ENCODE measurements at regions not wholly inside any gene's neighbourhood (a gene's known extent, or its start where the extent isn't known, plus 50 kb on each side); places are given as distances from the start of the nearest gene placed in this dataset.
"Not testable (repeated sequence)": the region's sequence is repeated elsewhere in the genome, so short reads cannot be mapped to it uniquely, and the experiment has no call there.

- not testable (repeated sequence) for ATAC-seq (replicated peaks; ENCODE audit: extremely low read depth, poor library complexity, severe bottlenecking); H3K4me3 Mint-ChIP-seq; H3K4me1 Mint-ChIP-seq; H3K36me3 Mint-ChIP-seq (ENCODE audit: insufficient read depth); H3K27me3 Mint-ChIP-seq; DNase-seq (ENCODE audit: low spot score in 2 of 2); H3K27ac Mint-ChIP-seq (ENCODE audit: low read depth)
- peaks cover 22% of the 10 kb centered on the region for H3K9me3 Mint-ChIP-seq
These were observed 440.4 kb downstream of the MRPL39 start for GRCh38 chr21:25166904-25167303.

- DNase-seq (ENCODE audit: low spot score in 2 of 2) (no peak), ATAC-seq (replicated peaks; ENCODE audit: extremely low read depth, poor library complexity, severe bottlenecking) (no peak)
- Mint-ChIP-seq H3K36me3 (ENCODE audit: insufficient read depth) (no peaks in the 10 kb centered on the region), H3K27me3 (no peaks in the 10 kb centered on the region), H3K4me3 (no peak overlapping the region), H3K9me3 (peaks cover 6% of the 10 kb centered on the region), H3K4me1 (no peaks in the 10 kb centered on the region), H3K27ac (ENCODE audit: low read depth) (no peak overlapping the region)
These were observed 445.7 kb downstream of the MRPL39 start for GRCh38 chr21:25161571-25161970.

GRCh38 chr21:25155020-25155419 is 452.3 kb downstream of the MRPL39 start:
- not testable (repeated sequence) for H3K36me3 Mint-ChIP-seq (ENCODE audit: insufficient read depth); DNase-seq (ENCODE audit: low spot score in 2 of 2); H3K4me1 Mint-ChIP-seq; H3K4me3 Mint-ChIP-seq; H3K27ac Mint-ChIP-seq (ENCODE audit: low read depth); H3K27me3 Mint-ChIP-seq; H3K9me3 Mint-ChIP-seq; ATAC-seq (replicated peaks; ENCODE audit: extremely low read depth, poor library complexity, severe bottlenecking)

GRCh38 chr21:25149022-25149421 is 458.3 kb downstream of the MRPL39 start:
- Mint-ChIP-seq H3K4me1 (no peaks in the 10 kb centered on the region), H3K4me3 (no peak overlapping the region), H3K9me3 (peaks cover 3% of the 10 kb centered on the region), H3K27ac (ENCODE audit: low read depth) (no peak overlapping the region), H3K36me3 (ENCODE audit: insufficient read depth) (no peaks in the 10 kb centered on the region), H3K27me3 (no peaks in the 10 kb centered on the region)
- no peak for DNase-seq (ENCODE audit: low spot score in 2 of 2)
- no peak for ATAC-seq (replicated peaks; ENCODE audit: extremely low read depth, poor library complexity, severe bottlenecking)

- no peaks in the 10 kb centered on the region for H3K9me3 Mint-ChIP-seq
- ATAC-seq (replicated peaks; ENCODE audit: extremely low read depth, poor library complexity, severe bottlenecking) (no peak), DNase-seq (ENCODE audit: low spot score in 2 of 2) (no peak)
- no peaks in the 10 kb centered on the region for H3K36me3 Mint-ChIP-seq (ENCODE audit: insufficient read depth)
- H3K27ac Mint-ChIP-seq (ENCODE audit: low read depth): no peak overlapping the region
- no peak overlapping the region for H3K4me3 Mint-ChIP-seq
- no peaks in the 10 kb centered on the region for H3K27me3 Mint-ChIP-seq
- no peaks in the 10 kb centered on the region for H3K4me1 Mint-ChIP-seq
These were observed 467.9 kb downstream of the MRPL39 start for GRCh38 chr21:25139414-25139813.

- Mint-ChIP-seq H3K27me3 (no peaks in the 10 kb centered on the region), H3K27ac (ENCODE audit: low read depth) (no peak overlapping the region)
These were observed 473.3 kb downstream of the MRPL39 start for GRCh38 chr21:25133939-25134338.

GRCh38 chr21:25127811-25128210 is 479.5 kb downstream of the MRPL39 start:
- no peak overlapping the region for H3K27ac Mint-ChIP-seq (ENCODE audit: low read depth)
- no peaks in the 10 kb centered on the region for H3K27me3 Mint-ChIP-seq

More at GRCh38 chr21:25133939-25134338, 473.3 kb downstream of the MRPL39 start:
- no peak for ATAC-seq (replicated peaks; ENCODE audit: extremely low read depth, poor library complexity, severe bottlenecking)
- no peak for DNase-seq (ENCODE audit: low spot score in 2 of 2)
- H3K36me3 Mint-ChIP-seq (ENCODE audit: insufficient read depth): no peaks in the 10 kb centered on the region
- no peaks in the 10 kb centered on the region for H3K4me1 Mint-ChIP-seq
- no peak overlapping the region for H3K4me3 Mint-ChIP-seq
- H3K9me3 Mint-ChIP-seq: peaks cover 10% of the 10 kb centered on the region

GRCh38 chr21:25127007-25127406 is 480.3 kb downstream of the MRPL39 start:
- H3K27ac Mint-ChIP-seq (ENCODE audit: low read depth): no peak overlapping the region
- no peaks in the 10 kb centered on the region for H3K9me3 Mint-ChIP-seq
- H3K4me1 Mint-ChIP-seq: no peaks in the 10 kb centered on the region
- DNase-seq (ENCODE audit: low spot score in 2 of 2): no peak
- no peaks in the 10 kb centered on the region for H3K27me3 Mint-ChIP-seq
- H3K36me3 Mint-ChIP-seq (ENCODE audit: insufficient read depth): no peaks in the 10 kb centered on the region
- H3K4me3 Mint-ChIP-seq: no peak overlapping the region
- no peak for ATAC-seq (replicated peaks; ENCODE audit: extremely low read depth, poor library complexity, severe bottlenecking)

More at GRCh38 chr21:25127811-25128210, 479.5 kb downstream of the MRPL39 start:
- Mint-ChIP-seq H3K4me3 (no peak overlapping the region), H3K9me3 (peaks cover 6% of the 10 kb centered on the region), H3K4me1 (no peaks in the 10 kb centered on the region), H3K36me3 (ENCODE audit: insufficient read depth) (no peaks in the 10 kb centered on the region)
- DNase-seq (ENCODE audit: low spot score in 2 of 2) (no peak), ATAC-seq (replicated peaks; ENCODE audit: extremely low read depth, poor library complexity, severe bottlenecking) (no peak)

GRCh38 chr21:25126564-25126963 is 480.7 kb downstream of the MRPL39 start:
- H3K4me1 Mint-ChIP-seq: no peaks in the 10 kb centered on the region
- no peak overlapping the region for H3K27ac Mint-ChIP-seq (ENCODE audit: low read depth)
- no peaks in the 10 kb centered on the region for H3K27me3 Mint-ChIP-seq
- H3K36me3 Mint-ChIP-seq (ENCODE audit: insufficient read depth): no peaks in the 10 kb centered on the region
- DNase-seq (ENCODE audit: low spot score in 2 of 2) (no peak), ATAC-seq (replicated peaks; ENCODE audit: extremely low read depth, poor library complexity, severe bottlenecking) (no peak)
- no peak overlapping the region for H3K4me3 Mint-ChIP-seq
- peaks cover under 1% of the 10 kb centered on the region for H3K9me3 Mint-ChIP-seq

GRCh38 chr21:25118648-25119047 is 488.6 kb downstream of the MRPL39 start:
- H3K36me3 Mint-ChIP-seq (ENCODE audit: insufficient read depth): no peaks in the 10 kb centered on the region
- H3K4me3 Mint-ChIP-seq: no peak overlapping the region
- no peak for DNase-seq (ENCODE audit: low spot score in 2 of 2)
- H3K27ac Mint-ChIP-seq (ENCODE audit: low read depth): no peak overlapping the region
- no peaks in the 10 kb centered on the region for H3K27me3 Mint-ChIP-seq
- H3K9me3 Mint-ChIP-seq: peaks cover 21% of the 10 kb centered on the region
- ATAC-seq (replicated peaks; ENCODE audit: extremely low read depth, poor library complexity, severe bottlenecking): no peak
- no peaks in the 10 kb centered on the region for H3K4me1 Mint-ChIP-seq

GRCh38 chr21:25115021-25115420 is 492.3 kb downstream of the MRPL39 start:
- DNase-seq (ENCODE audit: low spot score in 2 of 2) (no peak), ATAC-seq (replicated peaks; ENCODE audit: extremely low read depth, poor library complexity, severe bottlenecking) (no peak)
- Mint-ChIP-seq H3K27ac (ENCODE audit: low read depth) (no peak overlapping the region), H3K4me3 (no peak overlapping the region), H3K9me3 (peaks cover 12% of the 10 kb centered on the region), H3K27me3 (no peaks in the 10 kb centered on the region), H3K4me1 (no peaks in the 10 kb centered on the region), H3K36me3 (ENCODE audit: insufficient read depth) (no peaks in the 10 kb centered on the region)

GRCh38 chr21:25107708-25108107 is 499.6 kb downstream of the MRPL39 start:
- Mint-ChIP-seq H3K27ac (ENCODE audit: low read depth) (no peak overlapping the region), H3K27me3 (no peaks in the 10 kb centered on the region), H3K4me3 (no peak overlapping the region), H3K4me1 (no peaks in the 10 kb centered on the region), H3K36me3 (ENCODE audit: insufficient read depth) (no peaks in the 10 kb centered on the region), H3K9me3 (peaks cover 6% of the 10 kb centered on the region)
- ATAC-seq (replicated peaks; ENCODE audit: extremely low read depth, poor library complexity, severe bottlenecking): no peak
- no peak for DNase-seq (ENCODE audit: low spot score in 2 of 2)

GRCh38 chr21:25103500-25104207 is 503.6 kb downstream of the MRPL39 start:
- no peak overlapping the region for H3K27ac Mint-ChIP-seq (ENCODE audit: low read depth)
- H3K9me3 Mint-ChIP-seq: peaks cover 6% of the 10 kb centered on the region
- H3K36me3 Mint-ChIP-seq (ENCODE audit: insufficient read depth): no peaks in the 10 kb centered on the region
- no peak overlapping the region for H3K4me3 Mint-ChIP-seq
- no peaks in the 10 kb centered on the region for H3K4me1 Mint-ChIP-seq
- DNase-seq (ENCODE audit: low spot score in 2 of 2) (no peak), ATAC-seq (replicated peaks; ENCODE audit: extremely low read depth, poor library complexity, severe bottlenecking) (no peak)
- H3K27me3 Mint-ChIP-seq: no peaks in the 10 kb centered on the region
